SK-N-SH treated with all-trans-retinoic acid at 6 μM for 48 hours (cell line): ENCODE measurements at regions not wholly inside any gene's neighbourhood (a gene's known extent, or its start where the extent isn't known, plus 50 kb on each side); places are given as distances from the start of the nearest gene placed in this dataset.

Source experiments
- ATAC-seq: fragments of 200-7000 bp; cut with Tn5 transposase; 3 replicates; pipeline ENCODE4 v1.9.1; 2020; ENCODE audit warnings: mild to moderate bottlenecking, moderate library complexity
- ARNTL ChIP-seq: fragments of 450-650 bp; formaldehyde crosslinking; IDR thresholded peaks from 2 replicates; pipeline ENCODE4 v1.5.0; 2020; ENCODE audit warnings: low read depth, mild to moderate bottlenecking, moderate library complexity, borderline replicate concordance
- BACH2 ChIP-seq: fragments of 250-450 bp; sonication (Bioruptor Pico); IDR thresholded peaks from 2 replicates; pipeline ENCODE4 v1.9.0; 2021; ENCODE audit warnings: mild to moderate bottlenecking, borderline replicate concordance
- CREB5 ChIP-seq: fragments of 250-450 bp; sonication (Bioruptor Pico); IDR thresholded peaks from 2 replicates; pipeline ENCODE4 v1.5.1; 2020; ENCODE audit warnings: low read depth, mild to moderate bottlenecking, moderate library complexity
- CSDC2 ChIP-seq: fragments of 250-450 bp; sonication (Bioruptor Pico); IDR thresholded peaks from 2 replicates; pipeline ENCODE4 v1.5.0; 2020; ENCODE audit warnings: mild to moderate bottlenecking, moderate library complexity
- CSRNP3 ChIP-seq: fragments of 250-450 bp; sonication (Bioruptor Pico); IDR thresholded peaks from 2 replicates; pipeline ENCODE4 v1.5.1; 2021; ENCODE audit warnings: mild to moderate bottlenecking, moderate library complexity
- ESRRG ChIP-seq: fragments of 250-450 bp; sonication (Bioruptor Pico); IDR thresholded peaks from 2 replicates; pipeline ENCODE4 v1.6.1; 2021; ENCODE audit warnings: mild to moderate bottlenecking
- GLIS3 ChIP-seq: fragments of 250-450 bp; sonication (Bioruptor Pico); IDR thresholded peaks from 2 replicates; pipeline ENCODE4 v1.5.0; 2020; ENCODE audit warnings: mild to moderate bottlenecking, moderate library complexity
- OSR1 ChIP-seq: fragments of 250-450 bp; sonication (Bioruptor Pico); IDR thresholded peaks from 2 replicates; pipeline ENCODE4 v1.8.0; 2022; ENCODE audit warnings: moderate library complexity, mild to moderate bottlenecking, inconsistent platforms
- PPARA ChIP-seq: fragments of 250-450 bp; sonication (Bioruptor Pico); IDR thresholded peaks from 2 replicates; pipeline ENCODE4 v1.5.0; 2020; ENCODE audit warnings: mild to moderate bottlenecking, borderline replicate concordance
- RARB ChIP-seq: fragments of 250-450 bp; sonication (Bioruptor Pico); IDR thresholded peaks from 2 replicates; pipeline ENCODE4 v1.8.0; 2021; ENCODE audit warnings: mild to moderate bottlenecking, moderate library complexity
- SNAI2 ChIP-seq: fragments of 250-450 bp; sonication (Bioruptor Pico); IDR thresholded peaks from 2 replicates; pipeline ENCODE4 v1.5.0; 2020; ENCODE audit warnings: mild to moderate bottlenecking, moderate library complexity
- TCF4 ChIP-seq: fragments of 250-450 bp; sonication (Bioruptor Pico); IDR thresholded peaks from 2 replicates; pipeline ENCODE4 v1.8.0; 2021; ENCODE audit warnings: mild to moderate bottlenecking, moderate library complexity, borderline replicate concordance
- TOX ChIP-seq: fragments of 250-450 bp; sonication (Bioruptor Pico); IDR thresholded peaks from 2 replicates; pipeline ENCODE4 v1.8.0; 2021; ENCODE audit warnings: mild to moderate bottlenecking, moderate library complexity, borderline replicate concordance
- ZFP30 ChIP-seq: fragments of 450-650 bp; formaldehyde crosslinking; IDR thresholded peaks from 2 replicates; pipeline ENCODE4 v1.5.0; 2022; ENCODE audit warnings: mild to moderate bottlenecking, moderate library complexity
- ZNF565 ChIP-seq: fragments of 450-650 bp; formaldehyde crosslinking; conservative IDR thresholded peaks from 2 replicates; pipeline ENCODE4 v1.5.0; 2020; ENCODE audit warnings: low read depth, mild to moderate bottlenecking, moderate library complexity
- ZNF70 ChIP-seq: fragments of 450-650 bp; formaldehyde crosslinking; IDR thresholded peaks from 2 replicates; pipeline ENCODE4 v1.5.0; 2020; ENCODE audit warnings: mild to moderate bottlenecking, moderate library complexity
- ZNF8 ChIP-seq: fragments of 450-650 bp; formaldehyde crosslinking; IDR thresholded peaks from 2 replicates; pipeline ENCODE4 v1.5.0; 2020; ENCODE audit warnings: mild to moderate bottlenecking, moderate library complexity
- TF ChIP-seq, protein P1 (sequence below): fragments of 250-450 bp; sonication (Bioruptor Pico); IDR thresholded peaks from 2 replicates; pipeline ENCODE4 v1.5.0; 2020; ENCODE audit warnings: mild to moderate bottlenecking, moderate library complexity
- TF ChIP-seq, protein P2 (sequence below): fragments of 250-450 bp; sonication (Bioruptor Pico); IDR thresholded peaks from 2 replicates; pipeline ENCODE4 v1.8.0; 2020; ENCODE audit warnings: mild to moderate bottlenecking, moderate library complexity, borderline replicate concordance
- TF ChIP-seq, protein P3 (sequence below): fragments of 250-450 bp; sonication (Bioruptor Pico); IDR thresholded peaks from 2 replicates; pipeline ENCODE4 v1.8.0; 2021; ENCODE audit warnings: low read depth, mild to moderate bottlenecking, moderate library complexity, borderline replicate concordance

DNA sequence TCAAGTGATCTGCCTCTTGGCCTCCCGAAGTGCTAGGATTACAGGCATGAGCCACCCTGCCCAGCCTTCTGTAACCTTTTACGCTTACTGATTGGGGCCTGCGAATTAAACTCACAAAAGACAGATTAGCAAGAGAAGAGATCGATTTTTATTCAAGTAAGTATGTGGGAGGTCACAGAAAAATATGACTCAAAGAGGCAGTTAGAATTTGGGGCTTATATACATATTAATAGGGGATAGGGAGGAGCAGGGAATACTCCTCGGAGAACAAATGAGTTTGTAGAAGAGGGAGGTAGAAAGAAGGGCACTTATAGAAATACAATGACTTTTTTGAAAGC, 78.9 kb downstream of the CD24 start (continued):
- TF ChIP-seq, protein P1, sequence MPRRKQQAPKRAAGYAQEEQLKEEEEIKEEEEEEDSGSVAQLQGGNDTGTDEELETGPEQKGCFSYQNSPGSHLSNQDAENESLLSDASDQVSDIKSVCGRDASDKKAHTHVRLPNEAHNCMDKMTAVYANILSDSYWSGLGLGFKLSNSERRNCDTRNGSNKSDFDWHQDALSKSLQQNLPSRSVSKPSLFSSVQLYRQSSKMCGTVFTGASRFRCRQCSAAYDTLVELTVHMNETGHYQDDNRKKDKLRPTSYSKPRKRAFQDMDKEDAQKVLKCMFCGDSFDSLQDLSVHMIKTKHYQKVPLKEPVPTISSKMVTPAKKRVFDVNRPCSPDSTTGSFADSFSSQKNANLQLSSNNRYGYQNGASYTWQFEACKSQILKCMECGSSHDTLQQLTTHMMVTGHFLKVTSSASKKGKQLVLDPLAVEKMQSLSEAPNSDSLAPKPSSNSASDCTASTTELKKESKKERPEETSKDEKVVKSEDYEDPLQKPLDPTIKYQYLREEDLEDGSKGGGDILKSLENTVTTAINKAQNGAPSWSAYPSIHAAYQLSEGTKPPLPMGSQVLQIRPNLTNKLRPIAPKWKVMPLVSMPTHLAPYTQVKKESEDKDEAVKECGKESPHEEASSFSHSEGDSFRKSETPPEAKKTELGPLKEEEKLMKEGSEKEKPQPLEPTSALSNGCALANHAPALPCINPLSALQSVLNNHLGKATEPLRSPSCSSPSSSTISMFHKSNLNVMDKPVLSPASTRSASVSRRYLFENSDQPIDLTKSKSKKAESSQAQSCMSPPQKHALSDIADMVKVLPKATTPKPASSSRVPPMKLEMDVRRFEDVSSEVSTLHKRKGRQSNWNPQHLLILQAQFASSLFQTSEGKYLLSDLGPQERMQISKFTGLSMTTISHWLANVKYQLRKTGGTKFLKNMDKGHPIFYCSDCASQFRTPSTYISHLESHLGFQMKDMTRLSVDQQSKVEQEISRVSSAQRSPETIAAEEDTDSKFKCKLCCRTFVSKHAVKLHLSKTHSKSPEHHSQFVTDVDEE (CRISPR knock-in tag): no peak
- TF ChIP-seq RARB (CRISPR knock-in tag) (no peak), TOX (CRISPR knock-in tag) (no peak), TCF4 (CRISPR knock-in tag) (no peak), OSR1 (CRISPR knock-in tag) (no peak)

DNA sequence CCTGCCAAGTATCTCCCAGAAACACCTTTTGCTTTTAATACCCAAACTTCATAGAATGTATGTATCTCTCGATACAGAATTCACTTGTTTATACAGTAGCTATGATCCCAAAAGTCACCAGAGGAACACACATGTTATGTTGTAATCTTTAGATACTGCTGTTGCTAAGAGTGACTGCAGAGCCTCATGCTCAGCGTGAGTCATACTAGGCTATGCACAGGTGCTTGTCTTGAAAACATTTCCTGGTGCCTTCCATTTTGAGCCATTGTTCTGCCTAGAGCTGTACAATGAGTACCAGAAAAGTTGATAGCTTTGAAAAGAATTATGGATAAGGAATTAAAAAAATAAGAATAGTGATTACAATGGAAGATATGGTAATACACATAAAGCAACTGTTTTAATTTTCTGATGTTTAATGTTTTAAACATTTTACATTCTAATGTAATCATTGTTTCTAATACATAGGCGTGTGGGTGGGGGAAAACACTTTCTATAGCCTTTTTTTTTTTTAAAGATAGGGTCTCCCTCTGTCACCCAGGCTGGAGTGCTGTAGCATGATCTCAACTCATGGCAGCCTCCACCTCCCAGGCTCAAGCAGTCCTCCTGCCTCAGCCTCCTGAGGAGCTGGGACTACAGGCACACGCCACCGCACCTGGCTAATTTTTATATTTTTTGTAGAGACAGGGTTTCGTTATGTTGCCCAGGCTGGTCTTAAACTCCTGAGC, 79.4 kb downstream of the CD24 start:
- no peak for ATAC-seq
- TF ChIP-seq SNAI2 (CRISPR knock-in tag): no peak
- no peak for TF ChIP-seq ZNF70
- TF ChIP-seq CSDC2 (CRISPR knock-in tag): no peak
- TF ChIP-seq ZNF565: no peak
- TF ChIP-seq CREB5 (CRISPR knock-in tag): no peak
- TF ChIP-seq ARNTL (CRISPR knock-in tag): no peak
- no peak for TF ChIP-seq ZNF8 (CRISPR knock-in tag)
- no peak for TF ChIP-seq PPARA (CRISPR knock-in tag)
- TF ChIP-seq ZFP30: no peak
- no peak for TF ChIP-seq BACH2 (CRISPR knock-in tag)
- no peak for TF ChIP-seq CSRNP3
- TF ChIP-seq, protein P1 (CRISPR knock-in tag): no peak
- TF ChIP-seq, all 23 proteins: peak for 0

- no peak for ATAC-seq
- TF ChIP-seq ZNF8 (CRISPR knock-in tag) (no peak), PPARA (CRISPR knock-in tag) (no peak), TOX (CRISPR knock-in tag) (no peak)
Observed at GRCh38 chr6:106892186-106892585, 82.3 kb downstream of the CD24 start.

DNA sequence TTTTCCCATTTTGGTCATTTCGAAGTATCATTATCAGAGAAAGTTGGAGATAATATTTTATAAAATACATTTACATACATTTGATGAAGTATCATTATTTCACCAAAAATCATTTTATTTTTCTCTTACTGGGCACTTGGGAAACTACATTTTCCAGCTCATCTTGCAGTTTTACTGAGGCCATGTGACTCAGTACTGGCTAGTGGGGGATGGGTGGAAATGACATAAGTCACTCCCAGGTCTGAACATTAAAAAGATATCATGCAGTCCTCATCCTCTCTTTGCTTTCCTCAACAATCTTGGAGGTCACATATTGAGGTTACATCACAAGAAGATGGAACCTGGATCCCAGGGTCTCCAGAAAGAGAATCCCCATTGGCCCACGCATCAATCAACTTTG, 84.1 kb downstream of the CD24 start:
- TF ChIP-seq ZNF565: no peak
- ATAC-seq: no peak

DNA sequence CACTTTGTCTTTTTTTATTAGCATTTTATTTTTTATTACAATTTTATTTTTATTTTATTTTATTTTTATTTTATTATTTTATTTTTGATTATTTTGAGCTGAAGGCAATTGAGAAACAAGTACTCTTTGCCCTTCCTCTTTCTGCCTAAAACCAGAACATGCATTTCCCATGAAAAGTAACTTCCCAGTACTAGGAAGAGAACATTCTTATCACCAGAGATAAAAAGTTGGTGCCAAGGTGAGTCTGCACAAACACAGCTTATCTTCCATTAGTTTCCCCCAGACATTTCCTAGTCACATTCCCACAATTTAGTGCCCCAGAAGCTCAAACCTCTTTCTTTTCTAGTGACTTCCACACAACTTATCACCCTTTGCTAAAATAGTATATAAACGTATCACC, 84.8 kb downstream of the CD24 start:
- ATAC-seq: no peak
- TF ChIP-seq OSR1 (CRISPR knock-in tag): no peak
- no peak for TF ChIP-seq ZNF8 (CRISPR knock-in tag)
- TF ChIP-seq BACH2 (CRISPR knock-in tag): no peak
- no peak for TF ChIP-seq CSDC2 (CRISPR knock-in tag)
- TF ChIP-seq ESRRG (CRISPR knock-in tag): no peak
- TF ChIP-seq ZNF565: no peak
- TF ChIP-seq GLIS3 (CRISPR knock-in tag): no peak
- TF ChIP-seq CSRNP3: no peak
- TF ChIP-seq, protein P2, sequence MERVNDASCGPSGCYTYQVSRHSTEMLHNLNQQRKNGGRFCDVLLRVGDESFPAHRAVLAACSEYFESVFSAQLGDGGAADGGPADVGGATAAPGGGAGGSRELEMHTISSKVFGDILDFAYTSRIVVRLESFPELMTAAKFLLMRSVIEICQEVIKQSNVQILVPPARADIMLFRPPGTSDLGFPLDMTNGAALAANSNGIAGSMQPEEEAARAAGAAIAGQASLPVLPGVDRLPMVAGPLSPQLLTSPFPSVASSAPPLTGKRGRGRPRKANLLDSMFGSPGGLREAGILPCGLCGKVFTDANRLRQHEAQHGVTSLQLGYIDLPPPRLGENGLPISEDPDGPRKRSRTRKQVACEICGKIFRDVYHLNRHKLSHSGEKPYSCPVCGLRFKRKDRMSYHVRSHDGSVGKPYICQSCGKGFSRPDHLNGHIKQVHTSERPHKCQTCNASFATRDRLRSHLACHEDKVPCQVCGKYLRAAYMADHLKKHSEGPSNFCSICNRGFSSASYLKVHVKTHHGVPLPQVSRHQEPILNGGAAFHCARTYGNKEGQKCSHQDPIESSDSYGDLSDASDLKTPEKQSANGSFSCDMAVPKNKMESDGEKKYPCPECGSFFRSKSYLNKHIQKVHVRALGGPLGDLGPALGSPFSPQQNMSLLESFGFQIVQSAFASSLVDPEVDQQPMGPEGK (CRISPR knock-in tag): no peak
- no peak for TF ChIP-seq SNAI2 (CRISPR knock-in tag)
- TF ChIP-seq, protein P3, sequence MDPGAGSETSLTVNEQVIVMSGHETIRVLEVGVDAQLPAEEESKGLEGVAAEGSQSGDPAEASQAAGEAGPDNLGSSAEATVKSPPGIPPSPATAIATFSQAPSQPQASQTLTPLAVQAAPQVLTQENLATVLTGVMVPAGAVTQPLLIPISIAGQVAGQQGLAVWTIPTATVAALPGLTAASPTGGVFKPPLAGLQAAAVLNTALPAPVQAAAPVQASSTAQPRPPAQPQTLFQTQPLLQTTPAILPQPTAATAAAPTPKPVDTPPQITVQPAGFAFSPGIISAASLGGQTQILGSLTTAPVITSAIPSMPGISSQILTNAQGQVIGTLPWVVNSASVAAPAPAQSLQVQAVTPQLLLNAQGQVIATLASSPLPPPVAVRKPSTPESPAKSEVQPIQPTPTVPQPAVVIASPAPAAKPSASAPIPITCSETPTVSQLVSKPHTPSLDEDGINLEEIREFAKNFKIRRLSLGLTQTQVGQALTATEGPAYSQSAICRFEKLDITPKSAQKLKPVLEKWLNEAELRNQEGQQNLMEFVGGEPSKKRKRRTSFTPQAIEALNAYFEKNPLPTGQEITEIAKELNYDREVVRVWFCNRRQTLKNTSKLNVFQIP (CRISPR knock-in tag): no peak
